Mononuclear cell (primary cell): ENCODE measurements at regions not wholly inside any gene's neighbourhood (a gene's known extent, or its start where the extent isn't known, plus 50 kb on each side); places are given as distances from the start of the nearest gene placed in this dataset.
"Not testable (repeated sequence)": the region's sequence is repeated elsewhere in the genome, so short reads cannot be mapped to it uniquely, and the experiment has no call there.

Source experiments
- H3K27me3 ChIP-seq: 2 replicates; pipeline ENCODE4 v1.6.0; 2011; ENCODE audit warnings: low read length, control low read depth; ENCODE audit not compliant: insufficient read depth
- H3K4me1 ChIP-seq: 2 replicates; pipeline ENCODE4 v1.5.1; 2011; ENCODE audit warnings: mild to moderate bottlenecking, low read length, control low read depth; ENCODE audit not compliant: insufficient read depth
- H3K4me3 ChIP-seq: 2 replicates; pipeline ENCODE4 v1.5.1; 2011; ENCODE audit warnings: mild to moderate bottlenecking, low read length, moderate library complexity
- H3K9me3 ChIP-seq: 2 replicates; pipeline ENCODE4 v1.5.1; 2011; ENCODE audit warnings: low read depth, mild to moderate bottlenecking, control low read depth, low read length

DNA sequence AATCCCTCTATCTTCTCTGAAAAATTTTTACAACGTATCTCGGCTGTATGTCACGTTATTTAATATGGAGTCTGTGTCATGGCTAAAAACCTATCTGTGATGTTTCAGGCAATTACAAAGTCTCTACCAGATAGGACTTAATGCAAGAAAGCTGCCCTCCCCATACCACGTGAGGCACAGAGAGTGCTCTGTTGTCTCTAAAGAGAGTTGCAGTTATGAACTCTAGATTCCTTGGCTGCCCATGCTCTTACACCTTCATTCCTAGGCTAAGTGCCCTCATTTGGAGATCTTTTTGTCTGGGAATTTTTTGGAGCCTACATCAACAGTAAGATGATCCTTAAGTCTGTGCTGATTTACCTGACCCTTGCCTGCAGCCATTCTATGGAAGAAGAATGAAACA lies 935.9 kb downstream of the C4orf33 start:
- Histone ChIP-seq H3K4me3 (no peak overlapping the region), H3K9me3 (no peaks in the 10 kb centered on the region), H3K4me1 (no peaks in the 10 kb centered on the region)

GRCh38 chr4:130033657-130034056 lies 937.7 kb downstream of the C4orf33 start:
- not testable (repeated sequence) for H3K4me1 ChIP-seq, H3K27me3 ChIP-seq, H3K9me3 ChIP-seq, H3K4me3 ChIP-seq

More for the DNA sequence above, 935.9 kb downstream of the C4orf33 start:
- no peaks in the 10 kb centered on the region for H3K27me3 ChIP-seq

- Histone ChIP-seq H3K4me3 (no peak overlapping the region), H3K9me3 (no peaks in the 10 kb centered on the region)
These were observed 938.9 kb downstream of the C4orf33 start for GRCh38 chr4:130034876-130035275.

GRCh38 chr4:130035391-130035790 lies 939.4 kb downstream of the C4orf33 start:
- Histone ChIP-seq H3K27me3 (no peaks in the 10 kb centered on the region), H3K4me1 (no peaks in the 10 kb centered on the region), H3K4me3 (no peak overlapping the region), H3K9me3 (no peaks in the 10 kb centered on the region)

More at GRCh38 chr4:130034876-130035275, 938.9 kb downstream of the C4orf33 start:
- no peaks in the 10 kb centered on the region for H3K4me1 ChIP-seq
- H3K27me3 ChIP-seq = no peaks in the 10 kb centered on the region

GRCh38 chr4:130037866-130038265 lies 941.9 kb downstream of the C4orf33 start:
- not testable (repeated sequence) for H3K9me3 ChIP-seq, H3K27me3 ChIP-seq, H3K4me3 ChIP-seq, H3K4me1 ChIP-seq

GRCh38 chr4:130038540-130038939 lies 942.6 kb downstream of the C4orf33 start:
- not testable (repeated sequence) for H3K4me3 ChIP-seq, H3K9me3 ChIP-seq, H3K4me1 ChIP-seq, H3K27me3 ChIP-seq

DNA sequence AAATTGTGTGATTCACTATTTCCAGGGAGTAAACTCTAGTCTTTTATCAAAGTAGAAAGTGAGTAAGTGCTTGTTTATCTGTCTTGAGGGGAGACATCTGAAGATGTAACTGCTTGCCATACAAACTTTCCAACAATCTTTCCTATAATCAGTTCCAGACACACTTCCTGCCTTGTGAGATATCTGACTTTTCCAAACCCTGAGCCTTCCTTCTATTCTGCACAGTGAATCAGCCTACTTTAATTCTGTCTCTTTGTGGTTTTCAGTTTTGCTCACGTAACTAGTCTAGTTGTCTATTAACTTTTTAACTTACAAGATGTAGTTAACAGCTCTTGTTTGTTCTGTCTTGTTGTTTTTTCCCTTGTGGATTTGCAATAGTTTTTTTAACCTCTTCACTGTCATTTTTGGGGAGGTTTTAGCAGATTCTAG lies 947.8 kb downstream of the C4orf33 start:
- H3K4me3 ChIP-seq = no peak overlapping the region
- H3K4me1 ChIP-seq = no peaks in the 10 kb centered on the region
- H3K9me3 ChIP-seq = no peaks in the 10 kb centered on the region

DNA sequence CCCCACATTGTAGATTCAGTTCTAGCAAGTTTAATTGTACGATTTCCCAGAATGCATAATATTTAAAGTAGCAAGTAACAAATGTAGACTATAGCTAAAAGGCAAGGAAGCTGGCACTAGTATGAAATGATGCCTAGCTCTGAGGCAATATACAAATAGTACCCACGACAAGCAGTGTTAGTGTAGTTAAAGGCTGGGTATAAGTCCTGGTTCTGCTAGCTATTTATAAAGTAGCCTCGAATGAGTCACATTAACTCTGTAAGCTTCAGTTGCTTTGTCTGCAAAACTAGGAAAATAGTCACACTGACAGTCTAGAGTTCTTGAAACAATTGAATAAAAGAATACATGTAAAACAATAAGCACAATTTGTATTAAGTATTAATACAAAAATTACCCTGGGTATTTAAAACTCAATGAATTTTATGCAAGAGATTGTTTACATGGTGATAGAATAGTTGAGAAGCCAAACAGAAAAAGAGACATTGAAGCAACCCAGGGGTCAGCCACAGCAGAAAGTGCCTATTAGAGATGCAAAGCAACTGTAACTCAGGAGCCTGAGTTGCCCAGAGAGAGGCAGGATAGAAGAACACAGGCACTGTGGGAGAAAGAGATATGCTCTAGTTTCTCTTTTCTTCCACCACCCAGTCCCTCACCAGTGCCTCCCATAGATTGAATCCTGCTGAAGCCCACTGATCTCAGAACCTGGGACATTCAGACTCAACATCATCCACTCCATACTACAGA lies 949.0 kb downstream of the C4orf33 start:
- Histone ChIP-seq H3K27me3 (no peaks in the 10 kb centered on the region), H3K9me3 (no peaks in the 10 kb centered on the region), H3K4me1 (no peaks in the 10 kb centered on the region), H3K4me3 (no peak overlapping the region)

More for the DNA sequence above, 947.8 kb downstream of the C4orf33 start:
- no peaks in the 10 kb centered on the region for H3K27me3 ChIP-seq

GRCh38 chr4:130053723-130054122 lies 957.8 kb downstream of the C4orf33 start:
- Histone ChIP-seq H3K9me3 (no peaks in the 10 kb centered on the region), H3K27me3 (no peaks in the 10 kb centered on the region), H3K4me3 (no peak overlapping the region), H3K4me1 (no peaks in the 10 kb centered on the region)

GRCh38 chr4:130054908-130055307 lies 959.0 kb downstream of the C4orf33 start:
- Histone ChIP-seq H3K9me3 (no peaks in the 10 kb centered on the region), H3K27me3 (no peaks in the 10 kb centered on the region), H3K4me3 (no peak overlapping the region), H3K4me1 (no peaks in the 10 kb centered on the region)

GRCh38 chr4:130056286-130056685 lies 960.3 kb downstream of the C4orf33 start:
- H3K4me3 ChIP-seq = no peak overlapping the region

DNA sequence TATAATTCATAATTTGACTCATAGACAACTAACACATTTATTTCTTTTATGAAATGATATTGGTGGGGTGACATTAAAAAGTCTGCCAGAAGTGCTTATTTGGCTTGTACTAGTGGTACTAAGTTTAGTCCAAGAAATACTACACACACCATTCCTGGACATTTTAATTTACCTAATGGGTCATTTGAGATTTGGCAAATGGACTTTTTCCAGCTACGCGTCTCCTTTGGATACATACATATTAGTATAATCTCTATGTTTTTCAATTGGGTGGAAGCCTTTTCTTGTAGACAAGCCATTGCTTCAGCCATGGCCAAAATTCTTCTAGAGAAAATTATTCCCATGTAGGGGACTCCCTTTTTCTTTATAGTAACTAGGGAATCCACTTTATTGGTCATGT lies 968.5 kb downstream of the C4orf33 start:
- no peaks in the 10 kb centered on the region for H3K4me1 ChIP-seq

More at GRCh38 chr4:130056286-130056685, 960.3 kb downstream of the C4orf33 start:
- Histone ChIP-seq H3K9me3 (no peaks in the 10 kb centered on the region), H3K27me3 (no peaks in the 10 kb centered on the region), H3K4me1 (no peaks in the 10 kb centered on the region)

GRCh38 chr4:130067419-130067818 lies 971.5 kb downstream of the C4orf33 start:
- H3K4me1 ChIP-seq = no peaks in the 10 kb centered on the region
- H3K4me3 ChIP-seq = no peak overlapping the region
- no peaks in the 10 kb centered on the region for H3K27me3 ChIP-seq
- H3K9me3 ChIP-seq = no peaks in the 10 kb centered on the region

More for the DNA sequence above, 968.5 kb downstream of the C4orf33 start:
- H3K4me3 ChIP-seq = no peak overlapping the region
- H3K9me3 ChIP-seq = peaks cover 5% of the 10 kb centered on the region
- H3K27me3 ChIP-seq = no peaks in the 10 kb centered on the region

DNA sequence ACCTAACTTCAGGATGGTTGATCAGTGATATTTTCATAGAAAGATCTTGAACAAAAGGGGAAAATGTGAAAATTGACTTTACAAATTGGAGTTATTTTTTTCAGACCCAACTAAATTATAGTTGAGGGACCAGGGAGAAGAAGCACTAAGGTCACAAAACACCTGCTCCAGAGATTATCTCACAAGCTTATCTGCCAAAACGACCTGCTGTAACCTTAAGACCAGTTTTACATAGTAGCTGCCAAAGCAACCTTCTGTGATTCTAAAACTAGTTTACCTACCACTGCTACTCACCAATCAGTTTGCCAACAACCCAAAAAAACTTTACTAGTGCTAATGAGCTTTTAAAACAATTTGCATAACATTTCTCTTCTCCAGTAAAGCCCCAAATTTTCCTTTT lies 972.1 kb downstream of the C4orf33 start:
- Histone ChIP-seq H3K27me3 (no peaks in the 10 kb centered on the region), H3K4me3 (no peak overlapping the region), H3K9me3 (no peaks in the 10 kb centered on the region), H3K4me1 (no peaks in the 10 kb centered on the region)

DNA sequence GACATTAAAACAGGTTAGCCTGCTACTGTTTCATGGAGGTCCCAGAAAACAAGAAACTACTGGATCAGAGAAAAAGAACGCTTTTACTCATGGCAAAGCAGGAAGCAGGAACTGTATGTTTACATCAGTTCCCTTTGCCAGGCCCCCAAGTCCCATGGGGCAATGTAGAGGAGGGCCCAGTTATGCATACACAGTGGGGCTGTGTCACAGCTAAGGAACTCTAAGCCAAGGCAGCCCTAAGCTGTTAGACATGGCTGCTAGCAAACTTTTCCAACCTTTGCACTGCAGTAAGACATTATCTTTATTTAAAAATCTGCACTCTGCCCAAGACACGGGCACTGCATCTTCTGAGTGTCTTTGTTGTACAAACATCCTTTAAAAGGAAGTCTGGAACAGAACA lies 975.8 kb downstream of the C4orf33 start:
- no peaks in the 10 kb centered on the region for H3K27me3 ChIP-seq
- H3K4me1 ChIP-seq = no peaks in the 10 kb centered on the region
- no peak overlapping the region for H3K4me3 ChIP-seq

GRCh38 chr4:130073145-130073790 lies 977.3 kb downstream of the C4orf33 start:
- Histone ChIP-seq H3K4me3 (no peak overlapping the region), H3K27me3 (no peaks in the 10 kb centered on the region), H3K9me3 (no peaks in the 10 kb centered on the region), H3K4me1 (no peaks in the 10 kb centered on the region)

More for the DNA sequence above, 975.8 kb downstream of the C4orf33 start:
- no peaks in the 10 kb centered on the region for H3K9me3 ChIP-seq
